ENCODE measurements at regions not wholly inside any gene's neighbourhood (a gene's known extent, or its start where the extent isn't known, plus 50 kb on each side); places are given as distances from the start of the nearest gene placed in this dataset.
"Not testable (repeated sequence)": the region's sequence is repeated elsewhere in the genome, so short reads cannot be mapped to it uniquely, and the experiment has no call there.

DNA sequence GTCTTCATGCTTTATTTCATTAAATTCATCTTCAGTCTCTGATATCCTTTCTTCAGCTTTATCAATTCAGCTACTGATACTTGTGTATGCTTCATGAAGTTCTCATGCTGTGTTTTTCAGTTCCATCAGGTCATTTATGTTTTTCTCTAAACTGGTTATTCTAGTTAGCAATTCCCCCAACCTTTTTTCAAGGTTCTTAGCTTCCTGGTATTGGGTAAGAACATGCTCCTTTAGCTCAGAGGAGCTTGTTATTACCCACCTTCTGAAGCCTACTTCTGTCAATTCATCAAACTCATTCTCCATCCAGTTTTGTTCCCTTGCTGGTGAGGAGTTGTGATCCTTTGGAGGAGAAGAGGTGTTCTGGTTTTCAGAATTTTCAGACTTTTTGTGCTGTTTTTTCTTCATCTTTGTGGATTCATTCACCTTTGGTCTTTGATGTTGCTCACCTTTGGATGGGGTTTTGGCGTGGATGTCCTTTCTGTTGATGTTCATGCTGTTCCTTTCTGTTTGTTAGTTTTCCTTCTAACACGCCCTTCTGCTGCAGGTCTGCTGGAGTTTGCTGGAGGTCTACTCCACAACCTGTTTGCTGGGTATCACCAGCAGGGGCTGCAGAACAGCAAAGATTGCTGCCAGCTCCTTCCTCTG is 69.9 kb upstream of the PCSK5 start:
- TF ChIP-seq, protein P1, sequence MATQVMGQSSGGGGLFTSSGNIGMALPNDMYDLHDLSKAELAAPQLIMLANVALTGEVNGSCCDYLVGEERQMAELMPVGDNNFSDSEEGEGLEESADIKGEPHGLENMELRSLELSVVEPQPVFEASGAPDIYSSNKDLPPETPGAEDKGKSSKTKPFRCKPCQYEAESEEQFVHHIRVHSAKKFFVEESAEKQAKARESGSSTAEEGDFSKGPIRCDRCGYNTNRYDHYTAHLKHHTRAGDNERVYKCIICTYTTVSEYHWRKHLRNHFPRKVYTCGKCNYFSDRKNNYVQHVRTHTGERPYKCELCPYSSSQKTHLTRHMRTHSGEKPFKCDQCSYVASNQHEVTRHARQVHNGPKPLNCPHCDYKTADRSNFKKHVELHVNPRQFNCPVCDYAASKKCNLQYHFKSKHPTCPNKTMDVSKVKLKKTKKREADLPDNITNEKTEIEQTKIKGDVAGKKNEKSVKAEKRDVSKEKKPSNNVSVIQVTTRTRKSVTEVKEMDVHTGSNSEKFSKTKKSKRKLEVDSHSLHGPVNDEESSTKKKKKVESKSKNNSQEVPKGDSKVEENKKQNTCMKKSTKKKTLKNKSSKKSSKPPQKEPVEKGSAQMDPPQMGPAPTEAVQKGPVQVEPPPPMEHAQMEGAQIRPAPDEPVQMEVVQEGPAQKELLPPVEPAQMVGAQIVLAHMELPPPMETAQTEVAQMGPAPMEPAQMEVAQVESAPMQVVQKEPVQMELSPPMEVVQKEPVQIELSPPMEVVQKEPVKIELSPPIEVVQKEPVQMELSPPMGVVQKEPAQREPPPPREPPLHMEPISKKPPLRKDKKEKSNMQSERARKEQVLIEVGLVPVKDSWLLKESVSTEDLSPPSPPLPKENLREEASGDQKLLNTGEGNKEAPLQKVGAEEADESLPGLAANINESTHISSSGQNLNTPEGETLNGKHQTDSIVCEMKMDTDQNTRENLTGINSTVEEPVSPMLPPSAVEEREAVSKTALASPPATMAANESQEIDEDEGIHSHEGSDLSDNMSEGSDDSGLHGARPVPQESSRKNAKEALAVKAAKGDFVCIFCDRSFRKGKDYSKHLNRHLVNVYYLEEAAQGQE (IDR thresholded peaks at IDR 0.05; ENCODE audit: borderline replicate concordance), result not testable (repeated sequence)
- not testable (repeated sequence) for TF ChIP-seq EZH2 (IDR thresholded peaks at IDR 0.05; ENCODE audit: borderline replicate concordance, insufficient read depth, low read length, poor library complexity, severe bottlenecking); SMC3 (conservative IDR thresholded peaks at IDR 0.05; ENCODE audit: poor library complexity)
- TF ChIP-seq, protein P2, sequence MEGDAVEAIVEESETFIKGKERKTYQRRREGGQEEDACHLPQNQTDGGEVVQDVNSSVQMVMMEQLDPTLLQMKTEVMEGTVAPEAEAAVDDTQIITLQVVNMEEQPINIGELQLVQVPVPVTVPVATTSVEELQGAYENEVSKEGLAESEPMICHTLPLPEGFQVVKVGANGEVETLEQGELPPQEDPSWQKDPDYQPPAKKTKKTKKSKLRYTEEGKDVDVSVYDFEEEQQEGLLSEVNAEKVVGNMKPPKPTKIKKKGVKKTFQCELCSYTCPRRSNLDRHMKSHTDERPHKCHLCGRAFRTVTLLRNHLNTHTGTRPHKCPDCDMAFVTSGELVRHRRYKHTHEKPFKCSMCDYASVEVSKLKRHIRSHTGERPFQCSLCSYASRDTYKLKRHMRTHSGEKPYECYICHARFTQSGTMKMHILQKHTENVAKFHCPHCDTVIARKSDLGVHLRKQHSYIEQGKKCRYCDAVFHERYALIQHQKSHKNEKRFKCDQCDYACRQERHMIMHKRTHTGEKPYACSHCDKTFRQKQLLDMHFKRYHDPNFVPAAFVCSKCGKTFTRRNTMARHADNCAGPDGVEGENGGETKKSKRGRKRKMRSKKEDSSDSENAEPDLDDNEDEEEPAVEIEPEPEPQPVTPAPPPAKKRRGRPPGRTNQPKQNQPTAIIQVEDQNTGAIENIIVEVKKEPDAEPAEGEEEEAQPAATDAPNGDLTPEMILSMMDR (IDR thresholded peaks at IDR 0.05; ENCODE audit: poor library complexity, severe bottlenecking), result not testable (repeated sequence)
